ENCODE measurements at regions not wholly inside any gene's neighbourhood (a gene's known extent, or its start where the extent isn't known, plus 50 kb on each side); places are given as distances from the start of the nearest gene placed in this dataset.

DNA sequence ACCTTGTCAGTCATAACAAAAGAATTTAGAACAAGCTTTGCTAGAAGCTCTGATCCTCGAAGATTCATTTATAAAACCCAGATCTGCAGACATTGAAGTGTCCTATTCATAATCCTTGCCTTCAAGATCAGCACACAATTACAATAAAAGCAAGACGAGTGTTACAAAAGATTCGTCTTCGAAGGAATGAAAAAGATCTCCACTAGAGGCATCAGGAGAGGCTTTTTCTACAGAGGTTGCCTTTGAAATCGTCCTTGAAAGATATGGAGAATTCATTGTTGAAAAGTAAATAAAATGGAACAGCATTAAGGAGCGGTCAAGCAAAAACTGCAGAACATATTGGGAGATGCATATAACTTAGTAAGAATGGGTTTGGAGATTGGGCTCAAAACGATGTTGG, 146.4 kb downstream of the BMP4 start:
- Histone ChIP-seq H3K9me2 (replicated peaks; ENCODE audit: insufficient read depth, low read length) (no peaks in the 10 kb centered on the region), H3K4me3 (ENCODE audit: insufficient read depth, low read length, poor library complexity, severe bottlenecking) (no peak overlapping the region), H2AFZ (ENCODE audit: low read depth, low read length, severe bottlenecking) (no peak overlapping the region), H3K9me3 (ENCODE audit: insufficient read depth, low read length) (no peaks in the 10 kb centered on the region), H3K9ac (ENCODE audit: low read length) (no peak overlapping the region), H3K4me2 (ENCODE audit: low read depth, low read length, poor library complexity, severe bottlenecking) (no peak overlapping the region), H3K27ac (ENCODE audit: low read depth, low read length) (no peak overlapping the region), H3K79me2 (ENCODE audit: insufficient read depth, low read length) (no peaks in the 10 kb centered on the region), H3K27me3 (ENCODE audit: low read length) (no peaks in the 10 kb centered on the region), H3K36me3 (ENCODE audit: low read length) (no peaks in the 10 kb centered on the region), H4K20me1 (ENCODE audit: low read depth, low read length) (no peaks in the 10 kb centered on the region), H3F3A (ENCODE audit: insufficient read depth) (no peaks in the 10 kb centered on the region)
- no peak for TF ChIP-seq CTCF (IDR thresholded peaks at IDR 0.05; ENCODE audit: insufficient read depth, low read length, poor library complexity, severe bottlenecking)
- no peak for TF ChIP-seq EZH2phosphoT487 (conservative IDR thresholded peaks at IDR 0.05; ENCODE audit: low read length)

DNA sequence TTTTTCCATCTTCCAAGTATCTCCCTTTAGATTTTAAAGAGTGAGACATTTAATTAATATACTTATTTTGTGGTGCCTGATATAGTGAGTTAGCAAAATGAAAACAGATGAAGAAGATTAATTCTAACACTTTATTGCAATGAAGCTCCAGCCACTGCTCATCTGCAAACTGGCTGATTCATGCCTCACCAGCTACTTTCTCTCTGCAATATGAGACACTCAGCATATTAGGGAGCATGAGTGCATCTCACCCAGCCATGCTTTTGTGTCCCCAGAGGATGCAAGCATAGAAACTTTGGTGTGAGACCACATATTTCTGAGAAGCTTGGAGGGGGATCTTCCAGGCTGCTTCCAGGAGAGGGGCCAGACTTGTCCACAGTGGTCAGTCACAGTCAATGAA, 148.6 kb downstream of the BMP4 start:
- Histone ChIP-seq H4K20me1 (ENCODE audit: low read depth, low read length) (no peaks in the 10 kb centered on the region), H3K36me3 (ENCODE audit: low read length) (no peaks in the 10 kb centered on the region), H3K79me2 (ENCODE audit: insufficient read depth, low read length) (no peaks in the 10 kb centered on the region), H3F3A (ENCODE audit: insufficient read depth) (no peaks in the 10 kb centered on the region), H3K4me2 (ENCODE audit: low read depth, low read length, poor library complexity, severe bottlenecking) (no peak overlapping the region), H3K9ac (ENCODE audit: low read length) (no peak overlapping the region), H2AFZ (ENCODE audit: low read depth, low read length, severe bottlenecking) (no peak overlapping the region), H3K9me2 (replicated peaks; ENCODE audit: insufficient read depth, low read length) (no peaks in the 10 kb centered on the region), H3K9me3 (ENCODE audit: insufficient read depth, low read length) (no peaks in the 10 kb centered on the region), H3K27me3 (ENCODE audit: low read length) (no peaks in the 10 kb centered on the region), H3K4me3 (ENCODE audit: insufficient read depth, low read length, poor library complexity, severe bottlenecking) (no peak overlapping the region), H3K27ac (ENCODE audit: low read depth, low read length) (no peak overlapping the region)
- no peak for TF ChIP-seq CTCF (IDR thresholded peaks at IDR 0.05; ENCODE audit: insufficient read depth, low read length, poor library complexity, severe bottlenecking)
- TF ChIP-seq EZH2phosphoT487 (conservative IDR thresholded peaks at IDR 0.05; ENCODE audit: low read length), result no peak

DNA sequence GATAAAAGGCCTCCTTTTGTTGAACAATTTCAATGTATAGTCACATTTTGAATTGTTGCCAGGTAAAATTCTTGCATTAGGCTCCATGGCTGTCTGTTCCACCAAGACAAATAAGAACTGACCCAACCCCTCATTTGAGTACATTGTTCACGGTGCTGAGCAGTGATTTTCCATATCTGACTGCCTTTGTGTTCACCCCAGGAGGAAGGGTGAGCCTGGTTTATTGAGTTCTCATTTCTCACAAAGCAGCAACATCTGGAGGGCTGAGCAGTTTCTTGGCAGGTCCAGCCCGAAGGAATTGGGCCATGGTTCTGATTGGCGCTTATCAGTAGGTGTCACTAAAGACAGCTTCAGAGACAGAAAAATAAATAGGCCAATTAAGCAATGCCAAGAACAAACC, 149.1 kb downstream of the BMP4 start:
- no peak for TF ChIP-seq EZH2phosphoT487 (conservative IDR thresholded peaks at IDR 0.05; ENCODE audit: low read length)
- no peak for TF ChIP-seq CTCF (IDR thresholded peaks at IDR 0.05; ENCODE audit: insufficient read depth, low read length, poor library complexity, severe bottlenecking)
- Histone ChIP-seq H3K27ac (ENCODE audit: low read depth, low read length) (no peak overlapping the region), H3K4me2 (ENCODE audit: low read depth, low read length, poor library complexity, severe bottlenecking) (no peak overlapping the region)

DNA sequence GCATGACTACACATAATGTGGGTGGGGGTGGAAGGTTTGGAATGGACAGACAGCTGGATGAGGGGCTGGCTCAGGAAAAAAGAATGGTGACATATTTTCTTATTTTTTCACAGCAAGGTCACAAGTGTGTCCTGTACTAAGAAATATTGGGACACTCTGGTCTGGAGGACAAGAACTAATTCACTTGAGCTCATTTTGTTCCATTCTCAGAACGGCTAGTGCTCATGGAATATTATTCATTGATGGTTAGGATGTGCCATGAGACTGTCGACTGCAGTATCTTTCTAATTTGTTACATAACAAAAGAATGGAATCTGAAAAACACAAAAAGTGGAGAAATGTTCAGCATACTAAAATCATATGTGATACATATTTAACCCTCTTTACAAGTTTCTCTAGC, 149.5 kb downstream of the BMP4 start:
- Histone ChIP-seq H3K4me3 (ENCODE audit: insufficient read depth, low read length, poor library complexity, severe bottlenecking) (no peak overlapping the region), H3K79me2 (ENCODE audit: insufficient read depth, low read length) (no peaks in the 10 kb centered on the region), H3K4me2 (ENCODE audit: low read depth, low read length, poor library complexity, severe bottlenecking) (no peak overlapping the region), H3K9ac (ENCODE audit: low read length) (no peak overlapping the region), H3K9me2 (replicated peaks; ENCODE audit: insufficient read depth, low read length) (no peaks in the 10 kb centered on the region), H2AFZ (ENCODE audit: low read depth, low read length, severe bottlenecking) (no peak overlapping the region), H3K9me3 (ENCODE audit: insufficient read depth, low read length) (no peaks in the 10 kb centered on the region), H3K27me3 (ENCODE audit: low read length) (no peaks in the 10 kb centered on the region), H4K20me1 (ENCODE audit: low read depth, low read length) (no peaks in the 10 kb centered on the region), H3F3A (ENCODE audit: insufficient read depth) (no peaks in the 10 kb centered on the region), H3K27ac (ENCODE audit: low read depth, low read length) (no peak overlapping the region), H3K36me3 (ENCODE audit: low read length) (no peaks in the 10 kb centered on the region)
- TF ChIP-seq CTCF (IDR thresholded peaks at IDR 0.05; ENCODE audit: insufficient read depth, low read length, poor library complexity, severe bottlenecking) (no peak), EZH2phosphoT487 (conservative IDR thresholded peaks at IDR 0.05; ENCODE audit: low read length) (no peak)

More for the DNA sequence above, 149.1 kb downstream of the BMP4 start:
- Histone ChIP-seq H3K9me3 (ENCODE audit: insufficient read depth, low read length) (no peaks in the 10 kb centered on the region), H3K36me3 (ENCODE audit: low read length) (no peaks in the 10 kb centered on the region), H3K79me2 (ENCODE audit: insufficient read depth, low read length) (no peaks in the 10 kb centered on the region), H3K9me2 (replicated peaks; ENCODE audit: insufficient read depth, low read length) (no peaks in the 10 kb centered on the region), H4K20me1 (ENCODE audit: low read depth, low read length) (no peaks in the 10 kb centered on the region), H3F3A (ENCODE audit: insufficient read depth) (no peaks in the 10 kb centered on the region), H3K27me3 (ENCODE audit: low read length) (no peaks in the 10 kb centered on the region), H3K9ac (ENCODE audit: low read length) (no peak overlapping the region), H3K4me3 (ENCODE audit: insufficient read depth, low read length, poor library complexity, severe bottlenecking) (no peak overlapping the region), H2AFZ (ENCODE audit: low read depth, low read length, severe bottlenecking) (no peak overlapping the region)

All from SU-DHL-6 (cell line).